ENCODE measurements at regions not wholly inside any gene's neighbourhood (a gene's known extent, or its start where the extent isn't known, plus 50 kb on each side); places are given as distances from the start of the nearest gene placed in this dataset.

- no peak for TF ChIP-seq ZNF462 (CRISPR knock-in tag; IDR thresholded peaks at IDR 0.05)
- no peak for TF ChIP-seq JUNB (IDR thresholded peaks at IDR 0.05; ENCODE audit: unreplicated experiment)
- no peak for TF ChIP-seq NANOG (IDR thresholded peaks at IDR 0.05; ENCODE audit: borderline replicate concordance)
- TF ChIP-seq ZNF114 (CRISPR knock-in tag; IDR thresholded peaks at IDR 0.05), result no peak
- no peak for TF ChIP-seq EZH2phosphoT487 (IDR thresholded peaks at IDR 0.05; ENCODE audit: unreplicated experiment)
- TF ChIP-seq POLR2AphosphoS5 (IDR thresholded peaks at IDR 0.05; ENCODE audit: low read depth), result no peak
- TF ChIP-seq EZH2 (IDR thresholded peaks at IDR 0.05; ENCODE audit: low read depth, unreplicated experiment), result no peak
- TF ChIP-seq ETS1 (IDR thresholded peaks at IDR 0.05), result no peak
- no peak for TF ChIP-seq STAT1 (IDR thresholded peaks at IDR 0.05; ENCODE audit: unreplicated experiment)
- no peak for TF ChIP-seq CTCF (conservative IDR thresholded peaks at IDR 0.05; ENCODE audit: low read depth in 2 of 2)
- TF ChIP-seq ZNF331 (CRISPR knock-in tag; IDR thresholded peaks at IDR 0.05; ENCODE audit: low read depth), result no peak
Measured at GRCh38 chr6:81609736-81610135, 142.7 kb downstream of the TENT5A start (continued).

Measured in GM23338 (cell line).